Body of pancreas (tissue), 4 donors: ENCODE measurements at regions not wholly inside any gene's neighbourhood (a gene's known extent, or its start where the extent isn't known, plus 50 kb on each side); places are given as distances from the start of the nearest gene placed in this dataset.

ENCODE experiments used
- CTCF ChIP-seq, 7 experiments: fragments of 450-650 bp in 4 of 7; fragments of 200-600 bp in 3 of 7; sonication (generic) in 3 of 7; IDR thresholded peaks; one replicate each; pipeline ENCODE4 v1.5.1; 2016 to 2019; ENCODE audit warnings: antibody characterized with exemption in 7 of 7
- POLR2A ChIP-seq, 3 donors: fragments of 450-650 bp; IDR thresholded peaks; one replicate each; pipeline ENCODE4 v1.6.1; 2016; ENCODE audit warnings: antibody characterized with exemption in 3 of 3, mild to moderate bottlenecking in 2 of 3

GRCh38 chr7:50205011-50205410 lies 99.5 kb upstream of the IKZF1 start:
- TF ChIP-seq CTCF (IDR thresholded peaks at IDR 0.05) (no peak), POLR2A (IDR thresholded peaks at IDR 0.05) (no peak)
